ENCODE measurements at regions not wholly inside any gene's neighbourhood (a gene's known extent, or its start where the extent isn't known, plus 50 kb on each side); places are given as distances from the start of the nearest gene placed in this dataset.

DNA sequence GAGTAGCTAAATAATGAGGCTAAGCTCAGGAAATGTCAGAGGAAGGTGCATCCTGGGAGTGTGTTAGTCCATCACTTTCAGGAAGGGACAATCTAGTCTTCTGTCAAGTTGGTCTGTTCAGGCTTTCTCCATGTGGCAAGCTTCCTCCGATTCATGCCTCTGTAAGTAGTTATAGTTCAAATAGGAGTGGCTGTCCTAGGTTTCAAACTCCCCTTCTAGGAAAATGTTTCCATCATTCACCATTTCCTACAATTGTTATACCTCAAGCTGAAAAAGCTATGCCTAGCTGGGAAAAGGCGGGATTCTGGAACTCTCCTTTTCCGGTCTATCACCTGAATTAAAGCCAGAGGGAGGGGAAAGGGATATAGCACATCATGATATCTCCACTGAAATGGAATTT lies 287.7 kb upstream of the ZSWIM2 start:
- no peak for DNase-seq (ENCODE audit: low read depth, low spot score)

DNA sequence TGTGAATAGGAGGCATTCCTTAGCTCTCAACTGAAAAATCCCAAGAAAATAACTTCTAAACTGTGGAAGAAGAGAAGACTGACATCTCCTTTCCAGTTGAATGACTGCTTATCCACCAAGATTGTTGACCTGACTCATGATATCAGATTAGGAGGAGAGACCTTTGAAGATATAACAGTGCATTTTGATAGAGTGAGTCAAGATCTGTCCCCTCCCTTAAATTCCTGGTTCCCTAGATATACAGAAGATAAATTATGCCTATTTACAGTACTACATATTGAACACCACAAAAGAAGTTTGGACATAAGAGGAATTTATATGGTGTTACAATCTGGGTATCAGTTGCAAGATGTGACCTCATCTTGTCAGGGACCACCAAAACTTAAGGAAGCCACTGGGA lies 285.3 kb upstream of the ZSWIM2 start:
- DNase-seq (ENCODE audit: low read depth, low spot score): no peak

DNA sequence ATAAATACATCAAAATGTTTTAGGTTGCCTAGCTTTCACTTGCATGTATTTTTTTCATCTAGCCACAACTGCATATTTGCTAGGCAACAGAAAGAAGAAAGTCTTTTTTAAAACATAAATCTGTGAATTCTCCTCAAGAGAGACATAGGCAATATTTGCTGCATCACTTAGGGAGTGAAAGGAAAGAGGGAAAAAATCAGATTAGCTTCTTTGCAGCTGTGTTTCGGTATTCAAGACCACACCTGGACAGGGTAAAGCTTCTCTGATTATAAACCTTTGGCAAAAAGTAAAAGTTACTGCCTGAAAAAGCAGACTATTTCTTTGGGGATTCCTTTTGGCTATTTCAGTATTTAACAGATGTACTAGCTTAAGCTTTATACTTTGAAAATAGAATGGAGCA lies 280.9 kb upstream of the ZSWIM2 start:
- DNase-seq (ENCODE audit: low read depth, low spot score): no peak

DNA sequence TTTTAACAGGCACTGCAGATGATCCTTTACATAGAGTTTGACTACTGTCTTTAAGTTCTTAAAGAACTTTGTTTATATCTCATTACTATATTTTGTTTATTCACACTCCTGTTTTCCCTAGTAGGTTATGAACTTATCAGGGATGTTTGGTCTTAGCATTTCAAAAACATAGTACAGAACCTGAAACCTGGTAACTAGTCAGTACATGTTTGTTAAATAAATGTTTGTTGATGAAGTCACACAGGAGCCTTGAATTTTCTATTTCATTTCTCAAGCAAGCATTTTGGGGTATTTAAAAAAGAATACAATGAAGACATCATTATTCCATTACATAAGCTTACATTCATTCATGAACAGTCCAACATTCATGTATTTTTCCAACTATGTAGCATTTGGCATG lies 280.3 kb upstream of the ZSWIM2 start:
- DNase-seq (ENCODE audit: low read depth, low spot score): no peak

DNA sequence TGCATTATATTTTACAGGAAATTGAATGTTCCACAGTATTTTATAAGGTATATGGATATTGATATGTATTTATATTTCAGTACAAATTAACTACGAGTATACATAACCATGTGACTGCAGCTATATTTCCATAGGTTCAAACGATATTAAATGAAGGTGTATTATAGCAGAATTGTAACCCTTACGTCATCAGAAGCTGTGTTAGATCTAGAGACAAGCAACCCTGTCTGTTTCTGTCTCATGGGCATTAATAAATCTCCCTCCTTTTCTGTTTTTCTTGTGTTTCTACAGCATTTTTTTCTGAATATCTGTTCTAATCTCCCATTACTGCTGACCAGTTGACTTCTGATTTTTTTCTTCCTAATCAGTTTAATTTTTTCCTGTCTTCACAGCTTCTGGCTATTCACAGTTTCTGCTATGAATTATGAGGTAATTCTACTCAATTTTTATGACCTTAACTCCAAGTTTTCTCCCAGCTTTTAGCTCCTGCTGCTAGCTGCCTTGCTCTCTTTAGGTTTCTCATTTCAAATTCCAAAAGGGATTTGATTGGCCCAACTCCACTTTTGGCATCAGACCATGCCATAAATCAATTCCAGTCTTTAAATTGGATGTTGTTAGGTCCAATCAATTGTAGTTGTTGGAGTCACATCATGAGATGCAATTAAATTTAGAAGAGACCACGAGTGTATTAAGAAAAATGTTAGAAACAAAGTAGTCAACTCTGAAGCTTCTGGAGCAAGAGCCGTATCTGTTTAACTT lies 277.5 kb upstream of the ZSWIM2 start:
- DNase-seq (ENCODE audit: low read depth, low spot score): no peak

DNA sequence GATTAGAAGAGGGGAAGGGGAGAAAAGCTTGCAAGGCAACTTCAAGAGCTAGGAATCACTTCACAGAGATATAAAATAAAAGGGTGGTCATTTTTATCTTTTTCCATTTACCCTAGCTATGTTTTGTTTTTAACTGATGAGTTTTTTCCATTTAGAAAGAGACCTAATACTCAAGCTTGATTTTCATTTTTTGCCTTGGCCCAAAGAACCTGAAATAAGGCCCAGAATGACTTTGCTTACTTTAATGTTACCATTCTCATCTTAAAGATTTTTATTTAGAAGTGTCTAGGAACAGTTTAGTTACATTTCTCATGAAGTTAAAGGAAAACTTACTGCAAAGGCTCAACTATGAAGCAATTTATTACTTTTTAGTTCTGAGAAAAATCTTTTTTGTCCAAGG lies 276.3 kb upstream of the ZSWIM2 start:
- DNase-seq (ENCODE audit: low read depth, low spot score): no peak

DNA sequence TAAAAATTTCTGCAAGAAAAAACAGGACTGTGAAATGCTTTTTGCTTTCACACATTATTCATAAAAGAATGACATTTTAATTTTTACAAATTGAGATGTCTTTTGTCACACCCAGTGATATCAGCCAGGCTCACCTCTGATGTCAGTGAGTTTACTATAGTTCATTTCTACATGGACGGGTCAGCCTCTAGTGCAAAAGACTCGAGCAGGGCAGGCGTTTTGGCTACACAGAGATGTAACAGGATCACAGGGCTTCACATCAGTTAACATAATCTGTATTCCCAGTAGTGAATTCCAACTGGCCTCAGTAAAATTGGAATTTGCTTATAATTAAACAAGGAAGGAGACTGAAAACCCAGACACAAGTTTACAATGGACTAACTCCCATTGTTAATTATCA lies 275.6 kb upstream of the ZSWIM2 start:
- DNase-seq (ENCODE audit: low read depth, low spot score): no peak

DNA sequence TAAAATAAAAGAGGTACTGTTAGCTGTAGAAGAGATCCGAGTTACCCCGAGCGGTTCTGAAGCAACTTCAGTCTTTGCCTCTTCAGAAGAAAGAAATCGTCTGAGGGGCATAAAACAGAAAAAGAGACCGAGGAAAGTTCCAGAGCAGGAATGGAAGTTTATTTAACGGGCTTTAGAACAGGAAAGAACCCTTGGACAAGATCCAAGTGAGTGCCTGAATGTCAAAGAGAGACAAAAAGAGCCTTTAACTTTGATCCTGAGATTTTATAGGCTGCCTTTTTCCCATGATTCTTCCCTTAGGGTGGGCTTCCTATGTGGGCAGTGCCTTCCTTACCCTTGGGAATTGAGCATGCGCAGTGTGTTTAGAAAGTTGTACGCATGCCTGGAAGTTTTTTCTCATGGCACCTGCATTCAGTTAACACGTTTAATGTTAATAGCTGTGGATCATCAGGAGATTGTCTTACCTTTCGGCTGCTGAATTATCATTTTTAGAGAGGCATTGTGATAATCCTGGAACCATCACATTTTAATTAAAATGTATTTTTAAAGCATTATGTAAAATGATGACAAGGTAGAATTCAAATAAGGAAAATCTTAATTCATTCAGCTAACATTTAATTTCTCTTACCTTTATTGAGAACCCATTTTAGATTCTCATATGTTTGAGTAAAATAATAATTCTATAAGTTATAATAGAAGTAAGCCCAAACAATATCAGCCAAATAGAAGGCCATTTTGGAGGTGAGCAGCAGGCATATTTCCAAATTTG lies 269.5 kb upstream of the ZSWIM2 start:
- DNase-seq (ENCODE audit: low read depth, low spot score): no peak

DNA sequence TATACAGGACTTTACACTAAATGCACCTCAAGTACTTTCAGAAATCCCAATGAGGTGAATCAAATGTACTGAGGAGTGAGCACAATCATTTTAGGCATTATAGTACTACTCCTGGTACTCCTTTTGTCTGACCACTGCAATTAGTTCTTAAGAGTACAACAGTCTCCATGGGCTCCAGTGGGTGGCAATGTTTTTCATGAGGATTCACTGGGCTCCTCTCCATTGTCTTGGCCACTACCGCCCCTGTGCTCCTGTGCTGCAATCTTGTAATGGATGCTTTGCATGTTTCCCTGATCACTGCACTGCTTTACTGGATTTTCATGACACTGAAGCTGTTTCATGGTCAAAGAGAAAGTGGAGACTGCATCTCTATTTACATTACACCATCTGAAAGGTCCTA lies 268.5 kb upstream of the ZSWIM2 start:
- no peak for DNase-seq (ENCODE audit: low read depth, low spot score)

DNA sequence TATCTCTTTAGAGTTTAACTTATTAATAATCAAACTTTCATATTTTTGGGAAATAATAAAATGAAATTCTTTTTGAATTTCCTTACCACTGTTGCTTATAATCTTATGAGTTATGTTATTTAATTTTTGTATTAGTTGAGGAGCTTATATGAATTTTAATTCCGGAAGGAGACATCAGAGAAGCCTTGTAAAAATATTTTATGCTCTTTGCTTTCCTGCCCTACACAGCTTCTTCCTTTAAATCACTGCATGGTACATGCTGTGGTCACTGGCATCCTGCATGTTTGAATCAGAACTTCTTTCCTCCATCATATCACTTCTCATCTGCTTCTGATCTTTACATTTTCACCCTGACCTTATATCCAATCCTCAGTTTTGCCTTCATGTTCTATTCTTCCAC lies 266.7 kb upstream of the ZSWIM2 start:
- DNase-seq (ENCODE audit: low read depth, low spot score): no peak

DNA sequence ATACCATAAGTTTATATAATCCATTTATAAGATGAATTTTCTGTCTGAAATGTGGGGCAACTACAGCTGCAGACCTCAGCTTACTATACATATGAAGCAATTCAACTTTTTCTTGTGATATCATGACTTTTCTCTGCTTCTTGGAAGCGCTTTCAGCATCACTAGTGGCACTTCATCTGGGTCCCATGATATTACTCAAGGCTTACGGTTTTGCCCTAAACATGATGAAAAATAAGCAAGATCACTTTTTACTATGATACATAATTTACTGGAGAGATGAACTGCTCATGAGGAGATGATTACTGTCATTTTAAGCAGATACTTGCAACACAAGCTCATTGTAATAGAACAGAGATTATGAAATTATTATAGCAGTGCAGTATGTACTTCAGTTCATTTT lies 258.0 kb upstream of the ZSWIM2 start:
- DNase-seq (ENCODE audit: low read depth, low spot score): no peak

DNA sequence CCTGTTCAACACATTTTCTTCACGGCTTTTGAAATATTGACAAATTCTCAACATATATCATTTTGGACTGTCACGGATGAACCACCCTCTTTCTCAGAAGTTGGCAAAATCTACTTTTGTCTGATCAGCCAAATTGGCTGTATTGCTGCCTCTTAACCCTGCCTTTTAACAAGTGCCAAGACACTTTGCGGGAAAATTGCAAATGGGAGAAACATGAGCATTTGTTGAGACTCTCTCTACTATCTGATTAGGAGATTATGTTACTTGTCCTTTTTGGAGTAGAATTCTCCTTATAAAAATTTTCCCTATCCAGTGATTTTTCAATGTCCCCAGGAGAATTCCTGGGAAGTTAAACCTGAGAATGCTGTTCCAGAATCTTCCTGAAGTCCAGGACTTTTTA lies 256.2 kb upstream of the ZSWIM2 start:
- DNase-seq (ENCODE audit: low read depth, low spot score): no peak

DNA sequence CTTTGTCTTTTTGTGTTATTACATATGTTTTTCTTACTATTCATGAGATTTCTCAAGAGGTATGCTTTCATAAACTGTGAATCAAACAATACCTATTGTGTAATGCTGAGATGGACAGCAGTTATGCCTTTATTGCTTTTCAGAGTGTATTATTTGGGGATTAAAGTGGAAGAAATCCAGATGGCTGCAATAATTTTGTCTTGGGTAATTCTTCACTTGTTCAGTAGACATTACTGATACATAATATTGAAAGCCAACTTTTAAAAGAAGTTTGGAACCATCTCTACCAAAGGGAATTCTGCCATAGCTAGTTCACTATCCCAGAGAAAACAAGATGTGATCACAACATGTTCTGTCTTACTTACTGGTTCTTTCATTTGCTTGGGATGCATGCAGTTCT lies 253.4 kb upstream of the ZSWIM2 start:
- no peak for DNase-seq (ENCODE audit: low read depth, low spot score)

DNA sequence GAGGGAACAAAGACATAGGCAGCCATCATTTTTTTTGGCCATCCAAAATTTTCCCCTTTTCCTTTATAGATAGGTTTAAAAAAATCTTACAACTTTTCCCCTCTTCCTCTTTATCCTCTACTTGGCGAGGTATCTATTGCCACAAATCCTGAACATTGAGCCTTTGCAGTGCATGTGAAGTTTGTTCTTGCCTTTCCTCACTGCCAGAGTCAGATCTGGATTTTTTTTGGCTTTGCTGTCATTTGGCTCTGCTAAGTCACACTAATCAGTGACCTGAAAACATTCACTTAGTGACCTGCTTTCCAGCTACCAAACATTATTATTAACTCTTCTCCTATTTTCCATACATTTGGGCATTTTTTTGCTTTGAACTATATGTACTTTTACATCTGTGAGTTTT lies 249.2 kb upstream of the ZSWIM2 start:
- no peak for DNase-seq (ENCODE audit: low read depth, low spot score)

DNA sequence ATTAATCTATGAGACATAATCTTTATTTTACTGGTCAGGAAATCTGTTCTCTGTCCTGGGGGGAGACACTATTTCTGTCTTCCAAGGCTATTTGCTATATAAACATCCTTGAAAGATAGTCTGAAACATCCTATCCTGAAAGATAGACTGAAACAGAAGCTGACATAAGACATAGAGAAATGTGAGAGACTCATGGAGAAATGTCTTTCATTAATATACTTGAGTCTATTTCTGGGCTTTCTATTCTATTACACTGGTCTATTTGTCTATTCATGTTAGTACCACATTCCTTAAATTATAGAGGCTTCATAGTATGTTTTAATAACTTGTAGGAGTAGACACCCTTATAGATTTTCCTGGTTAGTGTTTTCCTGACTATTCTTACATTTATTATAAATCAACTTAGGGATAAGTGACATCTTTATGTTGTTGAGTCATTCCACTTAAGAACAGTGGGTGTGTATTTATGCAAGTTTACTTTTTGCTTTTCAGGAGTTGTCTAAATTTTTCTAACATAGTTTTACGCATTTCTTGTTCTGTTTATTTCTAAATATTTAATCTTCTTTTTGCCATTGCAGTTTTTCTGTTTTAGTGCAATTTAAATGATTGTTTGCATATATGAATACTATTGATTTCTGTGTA lies 244.9 kb upstream of the ZSWIM2 start:
- DNase-seq (ENCODE audit: low read depth, low spot score): no peak

DNA sequence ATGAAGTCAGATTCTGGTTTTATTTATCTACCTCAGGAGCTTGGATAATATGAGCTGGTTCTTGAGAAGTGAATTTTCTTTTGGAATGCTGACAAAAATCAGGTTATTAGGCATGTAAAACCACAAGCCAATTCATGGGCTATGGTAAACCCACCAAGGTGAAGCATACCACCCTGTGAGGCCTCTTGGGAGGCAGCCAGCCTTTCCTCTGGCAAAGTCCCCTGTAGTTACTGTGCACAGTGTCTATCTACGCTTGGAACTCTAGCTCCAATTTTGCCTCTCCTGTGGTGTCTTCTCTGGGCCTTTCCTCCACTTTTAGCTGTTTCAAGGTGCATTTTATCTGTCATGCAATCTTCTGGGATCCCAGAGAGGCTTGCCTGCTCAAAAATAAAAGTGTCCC lies 242.7 kb upstream of the ZSWIM2 start:
- no peak for DNase-seq (ENCODE audit: low read depth, low spot score)

DNA sequence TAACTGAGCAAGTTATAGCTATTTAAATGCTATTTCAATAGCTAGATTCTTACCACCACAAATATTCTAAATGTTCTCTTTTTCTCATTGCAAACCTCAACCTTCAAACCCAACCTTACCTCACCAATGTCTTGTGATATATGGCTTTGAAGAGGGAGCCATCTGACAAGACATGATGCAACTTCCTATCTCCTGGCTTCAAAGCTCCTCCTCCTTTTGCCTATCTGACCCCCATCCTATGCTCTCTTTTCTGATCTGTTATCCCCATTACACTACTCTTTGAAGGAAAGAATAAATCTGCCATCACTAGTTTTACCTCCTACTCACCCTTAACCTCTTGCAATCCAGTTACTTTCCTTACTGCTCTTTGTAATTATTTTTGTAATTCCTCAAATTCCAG lies 235.6 kb upstream of the ZSWIM2 start:
- no peak for DNase-seq (ENCODE audit: low read depth, low spot score)

DNA sequence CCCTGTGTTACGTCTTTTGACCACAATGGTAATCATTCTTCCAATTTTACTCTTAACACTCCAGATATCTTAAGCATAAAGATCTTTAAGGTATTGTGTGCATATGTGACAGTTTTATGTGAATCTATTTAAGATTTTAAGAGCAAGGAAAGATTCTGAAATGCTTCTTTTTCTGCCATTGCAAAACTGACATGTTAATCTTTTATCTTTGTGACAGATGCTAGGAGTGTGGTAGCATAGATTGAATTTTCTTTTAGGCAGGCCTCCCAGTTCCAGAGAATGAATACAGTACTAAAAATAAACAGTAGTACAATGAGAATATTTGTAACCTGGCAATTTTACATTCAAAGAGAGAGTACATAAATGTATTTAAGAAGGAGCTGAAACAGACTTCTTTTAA lies 232.5 kb upstream of the ZSWIM2 start:
- DNase-seq (ENCODE audit: low read depth, low spot score): no peak

DNA sequence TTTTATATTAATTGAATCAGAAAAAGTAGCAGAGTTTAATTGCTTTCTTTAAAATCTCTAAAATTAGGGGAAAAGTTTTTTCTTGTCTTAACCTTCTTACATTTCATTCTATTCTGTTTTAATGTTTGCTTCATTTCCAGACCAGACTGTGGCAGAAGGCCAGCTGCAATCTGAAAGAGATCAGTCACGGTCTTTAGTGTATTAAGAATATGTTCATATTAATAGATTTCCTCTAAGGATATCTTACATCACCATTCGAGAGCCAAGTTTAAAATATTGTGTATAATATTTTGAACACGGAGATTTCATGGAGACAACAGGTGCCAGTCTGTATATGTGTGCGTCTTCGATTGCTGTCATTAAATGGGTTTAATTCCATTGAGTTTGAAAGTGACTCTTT lies 230.9 kb upstream of the ZSWIM2 start:
- no peak for DNase-seq (ENCODE audit: low read depth, low spot score)

DNA sequence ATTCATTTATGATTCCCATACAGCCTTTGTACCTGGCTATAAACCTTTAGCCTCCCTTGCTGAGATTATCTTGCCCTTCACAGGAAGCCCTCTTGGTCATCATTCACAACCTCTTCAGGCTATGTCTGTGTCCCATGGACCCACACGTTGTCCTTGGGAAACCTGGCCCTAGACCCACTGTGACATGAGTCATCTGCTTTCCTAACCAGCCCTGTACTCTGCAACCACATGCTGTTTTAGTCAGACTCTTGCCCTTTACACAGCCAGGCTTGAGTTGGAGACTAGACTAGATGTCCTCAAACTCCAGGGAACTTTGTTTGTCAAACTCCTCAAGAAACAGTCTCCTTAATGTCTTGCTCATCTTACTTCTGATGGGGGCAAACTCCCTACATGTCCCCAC lies 229.3 kb upstream of the ZSWIM2 start:
- DNase-seq (ENCODE audit: low read depth, low spot score): no peak

DNA sequence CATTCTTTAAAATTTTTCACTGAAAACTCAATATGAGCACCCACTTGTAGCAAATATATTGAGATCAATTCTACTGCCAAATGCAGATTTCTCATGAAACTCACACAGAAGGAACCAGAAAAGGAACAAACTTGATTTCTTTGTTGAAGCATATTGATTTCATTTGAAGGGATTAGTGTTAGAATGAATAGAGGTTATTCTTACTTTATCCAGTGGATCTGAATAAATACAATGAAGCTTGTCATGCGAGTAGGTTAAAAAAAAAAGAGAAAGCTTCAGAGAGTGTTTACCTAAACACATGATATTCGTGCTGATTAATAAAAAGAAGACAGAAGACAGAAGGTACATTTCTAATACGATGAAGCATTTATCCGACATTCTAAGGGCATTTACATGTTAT lies 226.7 kb upstream of the ZSWIM2 start:
- no peak for DNase-seq (ENCODE audit: low read depth, low spot score)

DNA sequence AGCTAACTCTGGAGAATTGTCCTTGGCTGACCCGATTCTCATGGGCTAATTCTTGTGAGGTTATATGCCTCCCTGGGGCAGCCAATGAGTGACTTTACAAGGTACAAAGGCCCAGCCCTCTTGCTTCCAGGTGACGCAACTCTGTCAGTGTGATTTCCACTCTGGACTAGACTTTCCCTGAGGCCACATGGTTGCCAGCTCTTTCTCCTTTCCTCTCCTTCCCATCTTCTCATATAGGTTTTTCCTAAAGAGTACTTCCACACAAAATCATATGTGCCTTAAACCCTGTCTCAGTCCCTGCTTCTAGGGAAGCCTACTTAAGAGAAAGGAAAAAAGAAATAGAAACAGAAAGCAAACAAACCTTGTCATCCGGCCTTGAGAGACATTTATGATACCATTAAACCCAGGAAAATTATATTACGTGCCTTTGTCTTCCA lies 226.2 kb upstream of the ZSWIM2 start:
- no peak for DNase-seq (ENCODE audit: low read depth, low spot score)

DNA sequence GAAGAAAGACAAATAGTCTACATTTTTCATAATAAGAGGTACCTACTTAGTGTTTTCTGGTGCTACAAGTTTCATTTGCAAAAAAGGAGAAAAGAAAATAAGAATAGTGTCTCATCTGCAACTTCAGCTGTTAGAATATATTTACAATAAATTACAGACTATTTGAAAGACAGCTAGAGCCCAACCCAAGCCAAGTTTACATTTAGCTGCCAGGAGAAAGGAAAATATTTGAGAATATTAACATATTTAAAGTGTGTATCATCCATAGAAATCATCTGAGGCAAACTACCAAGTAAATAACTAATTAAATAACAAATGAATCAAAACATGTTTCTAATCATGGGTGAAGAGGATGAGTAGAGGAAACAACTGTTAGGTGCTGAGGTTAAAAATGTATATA lies 209.2 kb upstream of the ZSWIM2 start:
- no peak for DNase-seq (ENCODE audit: low read depth, low spot score)

Measured in iPS DF 19.7 (cell line).